NCI-H82 (cell line): ENCODE measurements at regions not wholly inside any gene's neighbourhood (a gene's known extent, or its start where the extent isn't known, plus 50 kb on each side); places are given as distances from the start of the nearest gene placed in this dataset.

ENCODE experiments used
- DNase-seq: peaks from one replicate; lab custom pipeline; 2025; lab: John Stamatoyannopoulos, UW

- no peak for DNase-seq
These were observed 87.2 kb upstream of the POU3F3 start for GRCh38 chr2:104766683-104767082.

GRCh38 chr2:104768694-104769093 lies 85.2 kb upstream of the POU3F3 start:
- no peak for DNase-seq

GRCh38 chr2:104769096-104769495 lies 84.8 kb upstream of the POU3F3 start:
- DNase-seq: no peak

GRCh38 chr2:104772996-104773395 lies 80.9 kb upstream of the POU3F3 start:
- no peak for DNase-seq

GRCh38 chr2:104774631-104775030 lies 79.3 kb upstream of the POU3F3 start:
- no peak for DNase-seq

GRCh38 chr2:104777721-104778120 lies 76.2 kb upstream of the POU3F3 start:
- DNase-seq: no peak

- no peak for DNase-seq
These were observed 72.8 kb upstream of the POU3F3 start for GRCh38 chr2:104781151-104781550.

GRCh38 chr2:104784264-104784663 lies 69.7 kb upstream of the POU3F3 start:
- DNase-seq: no peak

GRCh38 chr2:104786204-104786603 lies 67.7 kb upstream of the POU3F3 start:
- no peak for DNase-seq

- DNase-seq: no peak
These were observed 67.1 kb upstream of the POU3F3 start for GRCh38 chr2:104786821-104787220.

- no peak for DNase-seq
These were observed 66.4 kb upstream of the POU3F3 start for GRCh38 chr2:104787298-104788065.

- no peak for DNase-seq
These were observed 65.0 kb upstream of the POU3F3 start for GRCh38 chr2:104788742-104789455.

- peak; percentile 3 for DNase-seq
These were observed 63.7 kb upstream of the POU3F3 start for GRCh38 chr2:104790100-104790811.

- no peak for DNase-seq
These were observed 62.9 kb upstream of the POU3F3 start for GRCh38 chr2:104790901-104791495.

- no peak for DNase-seq
These were observed 59.9 kb upstream of the POU3F3 start for GRCh38 chr2:104793966-104794365.

GRCh38 chr2:104794441-104794840 lies 59.5 kb upstream of the POU3F3 start:
- no peak for DNase-seq
